ENCODE measurements at regions not wholly inside any gene's neighbourhood (a gene's known extent, or its start where the extent isn't known, plus 50 kb on each side); places are given as distances from the start of the nearest gene placed in this dataset.

- DNase-seq (ENCODE audit: low spot score), result peak; percentile 17
These were observed 596.0 kb upstream of the GOT2 start for GRCh38 chr16:59330019-59330670.

DNA sequence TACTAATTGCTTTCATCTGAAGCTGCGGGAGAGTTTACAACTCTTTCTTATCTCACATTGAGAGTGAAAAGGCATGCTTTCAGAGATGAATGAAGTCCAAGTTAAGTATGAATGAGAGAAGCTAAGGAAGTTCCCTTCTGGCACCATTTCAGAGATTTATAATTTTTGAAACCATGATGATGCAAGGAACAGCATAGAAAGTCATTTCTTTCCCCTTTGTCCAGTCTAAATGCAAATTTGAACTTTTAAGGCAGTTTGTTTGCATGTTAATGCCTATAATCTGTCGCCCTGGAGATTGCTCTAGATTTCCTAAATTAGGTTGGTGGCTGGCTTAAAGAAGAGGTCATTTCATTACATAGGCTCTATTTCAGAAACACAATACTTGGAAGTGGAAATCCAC lies 594.8 kb upstream of the GOT2 start:
- no peak for DNase-seq (ENCODE audit: low spot score)

GRCh38 chr16:59327894-59328293 lies 593.8 kb upstream of the GOT2 start:
- no peak for DNase-seq (ENCODE audit: low spot score)

DNA sequence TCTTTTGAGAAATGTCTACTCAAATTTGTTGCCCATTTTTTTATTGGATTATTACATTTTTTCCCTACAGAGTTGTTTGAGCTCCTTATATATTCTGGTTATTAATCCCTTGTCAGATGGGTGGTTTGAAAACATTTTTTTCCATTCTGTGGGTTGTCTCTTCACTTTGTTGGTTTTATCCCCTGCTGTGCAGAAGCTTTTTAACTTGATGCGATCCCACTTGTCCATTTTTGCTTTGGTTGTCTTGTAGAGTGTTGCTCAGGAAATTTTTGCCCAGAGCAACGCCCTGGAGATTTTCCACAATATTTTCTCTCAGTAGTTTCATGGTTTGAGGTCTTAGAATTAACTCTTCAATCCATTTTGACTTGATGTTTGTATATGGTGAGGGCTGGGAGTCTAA lies 592.8 kb upstream of the GOT2 start:
- DNase-seq (ENCODE audit: low spot score), result no peak

DNA sequence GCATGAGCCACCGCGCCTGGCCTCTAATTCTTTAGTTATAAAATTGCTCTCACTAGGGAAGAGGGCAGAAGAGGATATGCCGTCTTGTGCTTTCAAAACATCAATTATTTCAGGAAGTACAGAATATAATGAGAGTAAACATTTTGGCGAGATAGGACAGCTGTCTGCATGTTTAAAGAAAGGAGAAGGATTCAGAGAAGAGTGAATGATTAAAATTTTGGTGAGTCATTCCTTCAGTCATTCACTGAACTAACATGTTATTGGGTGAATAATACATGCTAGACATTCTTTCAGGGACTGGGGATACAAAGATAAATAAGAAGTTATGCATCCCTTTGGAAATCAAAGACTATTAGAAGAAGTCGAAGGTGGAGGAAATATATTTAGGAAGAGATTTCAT lies 590.3 kb upstream of the GOT2 start:
- DNase-seq (ENCODE audit: low spot score), result no peak

DNA sequence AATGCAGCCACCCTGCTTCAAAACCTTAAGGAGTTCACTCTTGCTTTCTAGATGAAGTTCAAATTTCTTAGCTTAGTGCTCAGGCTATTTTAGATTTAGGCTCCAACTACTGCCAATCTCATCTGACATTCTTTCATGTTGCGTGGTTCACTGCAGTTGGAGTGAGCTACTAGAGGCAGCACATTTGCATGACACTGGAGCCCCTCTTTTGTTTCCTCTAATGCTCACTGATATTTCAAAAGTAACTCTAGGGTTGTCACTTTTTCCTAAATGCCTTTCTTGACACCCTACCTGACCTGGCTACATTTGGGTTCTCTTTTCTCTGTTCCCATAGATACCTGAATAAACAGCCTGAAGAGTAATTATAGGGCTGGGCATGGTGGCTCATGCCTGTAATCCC lies 586.5 kb upstream of the GOT2 start:
- no peak for DNase-seq (ENCODE audit: low spot score)

GRCh38 chr16:59319871-59320270 lies 585.8 kb upstream of the GOT2 start:
- DNase-seq (ENCODE audit: low spot score), result no peak

DNA sequence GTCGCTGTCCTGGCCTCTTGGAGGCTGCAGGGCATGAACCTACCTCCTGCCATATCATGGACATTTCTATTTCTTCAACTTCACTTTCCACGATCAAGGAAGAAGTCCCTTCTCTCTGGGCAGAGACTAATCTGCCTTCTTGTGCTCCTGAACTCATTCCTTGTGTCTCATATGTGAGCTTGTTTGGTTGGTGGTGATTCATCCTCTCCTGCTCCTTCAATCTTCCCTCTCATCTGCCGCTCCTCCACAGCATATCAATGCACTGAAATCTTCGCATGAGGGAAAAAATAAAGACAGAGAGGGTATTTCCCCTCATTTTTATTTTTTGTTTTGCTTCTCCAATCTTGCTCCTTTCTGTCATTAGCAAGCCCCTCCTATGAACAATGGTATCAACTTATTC lies 571.7 kb upstream of the GOT2 start:
- DNase-seq (ENCODE audit: low spot score), result no peak

DNA sequence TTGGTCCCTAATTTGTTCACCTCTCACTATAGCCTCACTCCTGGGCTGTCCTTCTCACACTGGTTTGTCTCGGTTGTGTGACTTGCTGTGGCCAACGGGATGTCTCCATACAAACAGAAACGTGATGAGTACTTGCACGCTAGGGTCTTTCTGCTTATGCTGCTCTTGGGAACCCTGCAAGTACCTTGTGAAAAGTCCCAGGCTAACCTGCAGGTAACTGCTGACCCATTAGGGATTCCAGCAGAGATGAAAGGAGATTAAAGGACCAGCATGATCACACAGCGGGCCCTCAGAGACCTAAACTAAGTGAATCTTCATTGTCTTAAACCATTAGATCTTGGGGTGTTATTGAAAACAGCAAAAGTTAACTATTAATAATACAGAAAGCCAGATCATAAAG lies 562.8 kb upstream of the GOT2 start:
- no peak for DNase-seq (ENCODE audit: low spot score)

GRCh38 chr16:59295993-59296736 lies 562.0 kb upstream of the GOT2 start:
- no peak for DNase-seq (ENCODE audit: low spot score)

DNA sequence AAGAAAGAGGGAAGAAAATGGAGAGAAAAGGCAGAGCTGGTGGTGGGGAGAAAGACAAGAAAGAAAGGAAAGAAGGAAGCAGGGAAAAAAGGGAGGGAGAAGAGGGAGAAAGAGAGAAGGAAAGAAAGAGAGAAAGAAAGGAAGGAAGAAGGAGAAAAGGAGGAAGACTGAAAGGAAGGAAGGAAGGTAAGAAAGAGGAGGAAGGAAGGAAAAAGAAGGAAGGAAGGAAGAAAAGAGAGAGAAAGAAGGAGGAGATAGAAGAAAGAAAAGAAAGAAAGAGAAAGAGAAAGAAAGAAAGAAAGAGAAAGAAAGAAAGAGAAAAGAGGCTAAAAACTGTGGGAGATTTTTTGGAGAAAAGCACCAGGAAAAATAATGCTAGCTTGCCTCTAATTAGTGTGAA lies 561.4 kb upstream of the GOT2 start:
- no peak for DNase-seq (ENCODE audit: low spot score)

DNA sequence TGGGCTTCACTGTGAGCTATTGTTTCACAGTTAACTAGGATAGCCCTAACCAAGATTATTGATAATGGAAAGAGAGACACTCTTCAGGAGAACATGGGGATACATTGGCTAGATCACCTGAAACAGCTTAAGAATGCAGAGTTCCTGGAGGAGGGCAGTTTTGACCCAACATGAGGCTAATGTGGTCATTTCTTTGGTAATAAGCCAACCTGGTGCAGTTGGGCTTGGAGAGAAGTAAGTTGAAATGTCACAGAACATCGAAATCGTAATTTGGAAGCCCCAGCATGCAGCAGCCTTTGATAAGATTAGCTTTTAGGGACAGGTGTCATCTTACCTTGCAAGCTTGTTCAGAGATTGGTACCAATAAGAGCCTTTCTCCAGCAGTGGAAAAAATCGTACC lies 556.6 kb upstream of the GOT2 start:
- DNase-seq (ENCODE audit: low spot score), result no peak

GRCh38 chr16:59289151-59289550 lies 555.0 kb upstream of the GOT2 start:
- DNase-seq (ENCODE audit: low spot score), result no peak

DNA sequence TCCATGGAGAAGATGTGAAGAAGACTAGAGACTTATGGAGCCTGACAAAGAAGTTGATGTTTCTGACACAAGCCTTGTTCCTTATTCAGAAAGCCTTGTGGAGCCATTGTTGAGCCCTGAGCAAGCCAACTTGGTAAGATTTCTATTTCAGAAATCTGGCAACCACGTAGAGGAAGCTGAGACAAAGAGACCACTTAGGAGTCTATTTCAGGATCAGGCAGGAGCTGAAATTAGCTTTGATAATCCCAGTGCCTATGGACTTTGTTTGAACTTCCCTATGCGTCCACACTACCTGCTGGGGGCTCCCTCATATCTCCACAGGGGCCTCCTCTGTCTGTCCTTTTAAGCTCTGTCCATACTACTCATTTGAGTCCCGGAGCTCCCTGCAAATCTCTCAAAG lies 540.0 kb upstream of the GOT2 start:
- DNase-seq (ENCODE audit: low spot score), result no peak

- no peak for DNase-seq (ENCODE audit: low spot score)
These were observed 529.8 kb upstream of the GOT2 start for GRCh38 chr16:59263955-59264354.

DNA sequence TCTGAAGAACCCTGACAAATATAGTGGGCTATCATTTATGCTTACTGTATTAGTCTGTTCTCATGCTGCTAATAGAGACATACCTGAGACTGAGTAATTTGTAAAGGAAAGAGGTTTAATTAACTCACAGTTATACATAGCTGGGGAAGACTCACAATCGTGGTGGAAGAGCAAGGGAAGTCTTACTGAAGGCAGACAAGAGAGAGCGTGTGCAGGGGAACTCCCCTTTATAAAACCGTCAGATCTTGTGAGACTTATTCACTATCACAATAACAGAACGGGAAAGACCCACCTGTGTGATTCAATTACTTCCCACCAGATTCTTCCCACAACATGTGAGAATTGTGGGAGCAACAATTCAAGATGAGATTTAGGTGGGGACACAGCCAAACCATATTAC lies 526.8 kb upstream of the GOT2 start:
- no peak for DNase-seq (ENCODE audit: low spot score)

DNA sequence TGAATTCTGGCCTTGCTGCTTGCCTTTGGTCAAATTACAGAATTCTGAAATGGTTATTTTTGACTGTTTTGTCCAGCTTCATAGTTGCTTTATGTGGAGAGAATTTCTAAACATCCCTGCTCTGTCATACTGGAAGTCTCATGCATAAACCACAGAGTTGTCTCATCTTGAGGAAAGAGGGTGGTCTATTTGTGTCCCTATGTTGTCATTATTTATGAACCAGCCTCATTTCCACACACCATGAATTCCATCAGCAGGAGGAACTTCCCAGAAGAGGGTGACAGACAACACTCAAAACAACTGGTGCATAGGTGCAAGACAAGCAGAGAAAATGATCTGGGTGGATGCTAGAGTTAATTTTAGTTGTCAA lies 525.8 kb upstream of the GOT2 start:
- DNase-seq (ENCODE audit: low spot score), result no peak

DNA sequence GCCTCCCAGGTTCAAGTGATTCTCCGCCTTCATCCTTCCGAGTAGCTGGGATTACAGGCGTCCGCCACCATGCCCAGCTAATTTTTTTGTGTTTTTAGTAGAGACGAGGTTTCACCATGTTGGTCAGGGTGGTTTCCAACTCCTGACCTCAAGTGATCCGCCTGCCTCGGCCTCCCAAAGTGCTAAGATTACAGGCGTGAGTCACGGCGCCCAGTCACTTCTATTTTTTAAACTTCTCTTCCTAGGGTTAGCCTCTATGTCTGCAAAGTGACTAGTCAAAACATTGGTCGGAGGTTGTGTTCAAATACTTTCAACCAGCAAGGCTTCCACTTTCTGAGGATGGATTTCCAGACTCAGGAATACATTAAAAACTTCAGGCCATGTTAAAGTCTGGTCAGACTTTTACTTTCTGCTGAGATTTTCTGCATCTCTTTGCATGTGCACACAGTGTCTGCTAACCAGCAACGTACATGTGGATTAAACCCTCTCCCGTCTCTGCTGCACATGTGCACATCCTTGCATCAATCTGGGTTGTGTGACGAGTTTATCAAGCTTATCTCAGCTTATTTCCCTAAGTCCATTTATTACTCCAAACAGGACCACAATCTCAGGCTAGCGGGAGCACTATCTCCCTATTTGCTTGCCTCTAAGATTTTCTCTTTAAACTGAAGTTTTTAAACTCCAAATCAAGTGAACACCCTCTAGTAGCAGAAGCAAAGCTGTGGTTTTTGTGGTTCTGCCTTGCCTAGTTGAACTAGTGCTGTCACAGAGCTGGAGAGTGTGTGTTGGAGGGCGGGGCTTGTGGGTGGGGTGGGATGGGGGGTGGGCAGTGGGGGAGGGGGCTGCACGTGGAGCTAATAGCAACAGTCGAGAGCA lies 525.2 kb upstream of the GOT2 start:
- no peak for DNase-seq (ENCODE audit: low spot score)

DNA sequence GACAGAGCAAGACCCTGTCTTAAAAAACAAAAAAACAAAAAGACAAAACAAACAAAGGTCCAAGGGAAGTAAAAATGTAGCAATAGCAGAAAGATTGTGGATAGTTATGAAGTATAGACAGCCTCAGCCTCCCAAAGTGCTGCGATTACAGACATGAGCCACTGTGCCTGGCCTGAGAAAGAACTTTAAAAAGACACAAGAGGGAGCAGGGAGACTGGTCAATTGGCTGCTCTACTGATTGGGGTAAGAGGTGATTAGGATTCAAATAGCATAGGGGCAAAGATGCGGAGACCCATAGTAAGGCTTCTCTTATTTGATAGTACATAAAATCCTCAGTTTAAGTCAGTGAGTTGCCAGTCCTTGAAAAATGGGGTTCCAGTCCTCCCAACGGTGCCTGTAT lies 518.2 kb upstream of the GOT2 start:
- DNase-seq (ENCODE audit: low spot score), result no peak

DNA sequence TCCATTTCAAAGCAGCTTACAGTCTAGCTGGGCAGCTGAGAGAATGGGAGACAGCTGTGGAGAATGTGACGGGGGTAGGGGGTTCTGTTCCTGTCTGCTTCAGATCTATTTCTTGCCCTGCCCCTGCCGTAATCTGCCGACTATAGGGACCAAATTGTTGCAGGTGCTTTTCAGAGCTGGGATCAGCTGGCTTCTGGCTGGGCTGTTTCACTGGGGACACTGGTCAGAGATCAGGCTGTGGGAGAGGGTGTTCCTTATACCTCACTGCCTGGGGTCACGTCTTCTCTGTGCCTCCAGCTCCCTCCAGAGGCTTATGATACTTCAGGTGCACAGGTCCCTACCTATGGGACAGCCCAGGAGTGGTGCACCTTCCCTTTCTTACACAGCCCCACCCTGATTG lies 514.9 kb upstream of the GOT2 start:
- no peak for DNase-seq (ENCODE audit: low spot score)

DNA sequence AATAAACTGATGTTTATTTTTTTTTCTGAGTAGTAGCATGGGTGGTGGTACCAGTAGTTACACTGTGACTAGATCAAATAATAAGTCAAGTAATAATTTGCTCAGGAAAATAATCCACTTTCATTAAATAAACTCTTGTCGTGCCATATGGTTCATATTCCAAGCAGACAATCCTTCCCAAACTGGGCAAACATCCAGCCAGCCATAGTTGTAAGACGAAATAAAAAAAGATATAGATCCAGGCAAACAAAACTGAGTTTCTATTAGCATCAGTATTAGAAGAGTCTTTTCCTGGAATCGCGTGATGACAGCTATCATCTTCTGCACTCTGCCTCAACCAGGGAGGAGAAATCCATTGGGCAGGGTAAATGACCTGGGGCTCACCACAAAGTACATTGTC lies 508.4 kb upstream of the GOT2 start:
- no peak for DNase-seq (ENCODE audit: low spot score)

DNA sequence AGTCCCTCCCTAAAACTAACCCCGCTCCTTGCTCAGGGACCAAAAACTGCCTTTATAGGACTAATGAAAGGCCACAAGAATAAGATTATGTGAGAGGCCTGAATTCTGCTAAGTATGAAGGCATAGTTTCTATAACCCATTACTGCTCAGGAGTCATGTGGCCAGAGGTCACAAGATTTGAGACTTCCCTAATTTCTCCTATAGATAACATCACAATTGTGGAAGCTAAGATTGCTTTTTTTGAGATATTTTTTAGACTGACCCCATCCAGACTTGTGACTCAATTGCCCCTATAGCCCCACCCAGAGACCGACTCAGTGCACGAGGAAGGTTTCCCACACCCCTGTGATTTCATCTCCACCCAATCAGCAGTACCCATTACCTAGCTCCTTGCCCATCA lies 504.1 kb upstream of the GOT2 start:
- DNase-seq (ENCODE audit: low spot score), result no peak

- DNase-seq (ENCODE audit: low spot score), result no peak
These were observed 502.8 kb upstream of the GOT2 start for GRCh38 chr16:59236804-59237458.
